ENCODE measurements at regions not wholly inside any gene's neighbourhood (a gene's known extent, or its start where the extent isn't known, plus 50 kb on each side); places are given as distances from the start of the nearest gene placed in this dataset.
"Not testable (repeated sequence)": the region's sequence is repeated elsewhere in the genome, so short reads cannot be mapped to it uniquely, and the experiment has no call there.

DNA sequence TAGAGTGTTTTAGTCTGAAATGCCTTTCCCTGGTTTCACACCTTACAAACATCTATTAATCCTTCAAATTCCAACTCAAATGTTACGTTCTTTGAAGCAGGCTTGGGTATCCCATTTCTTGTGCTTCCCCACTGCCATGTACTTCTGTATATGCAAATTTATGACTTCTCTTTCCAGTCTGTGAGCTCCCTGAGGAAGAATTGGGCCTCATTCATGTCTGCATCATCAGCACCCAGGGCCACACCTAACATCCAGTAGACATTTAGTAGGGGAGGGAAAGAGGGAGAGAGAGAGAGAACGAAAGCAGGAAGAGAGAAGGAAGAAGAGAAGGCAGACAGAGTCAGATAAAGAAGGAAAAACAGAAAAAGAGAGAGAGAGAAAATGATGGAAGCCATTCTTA, 53.3 kb upstream of the KY start:
- intact Hi-C loops (cut with DNase I) = no loop called here
- DNase-seq = no peak

DNA sequence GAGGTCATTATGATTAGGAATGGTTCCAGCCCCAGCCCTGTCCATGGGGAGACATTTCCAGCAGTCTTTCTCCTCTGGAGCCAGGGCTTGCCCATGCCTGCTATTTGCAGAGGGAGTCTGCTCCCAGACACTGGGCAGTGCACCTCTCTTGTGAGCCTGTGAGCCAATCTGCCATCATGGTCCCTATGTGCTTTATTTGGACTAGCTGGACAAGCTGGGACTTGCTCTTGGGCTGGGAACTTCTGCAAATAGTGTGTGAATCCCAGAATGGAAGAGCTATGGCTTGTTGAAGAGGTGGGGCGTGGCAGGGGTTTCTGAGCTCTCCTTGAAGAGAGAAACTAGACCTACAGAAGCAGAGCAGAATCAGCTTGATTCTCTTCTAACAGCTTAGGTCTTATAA, 53.7 kb upstream of the KY start:
- no peak for DNase-seq
- intact Hi-C loops (cut with DNase I) = no loop called here

DNA sequence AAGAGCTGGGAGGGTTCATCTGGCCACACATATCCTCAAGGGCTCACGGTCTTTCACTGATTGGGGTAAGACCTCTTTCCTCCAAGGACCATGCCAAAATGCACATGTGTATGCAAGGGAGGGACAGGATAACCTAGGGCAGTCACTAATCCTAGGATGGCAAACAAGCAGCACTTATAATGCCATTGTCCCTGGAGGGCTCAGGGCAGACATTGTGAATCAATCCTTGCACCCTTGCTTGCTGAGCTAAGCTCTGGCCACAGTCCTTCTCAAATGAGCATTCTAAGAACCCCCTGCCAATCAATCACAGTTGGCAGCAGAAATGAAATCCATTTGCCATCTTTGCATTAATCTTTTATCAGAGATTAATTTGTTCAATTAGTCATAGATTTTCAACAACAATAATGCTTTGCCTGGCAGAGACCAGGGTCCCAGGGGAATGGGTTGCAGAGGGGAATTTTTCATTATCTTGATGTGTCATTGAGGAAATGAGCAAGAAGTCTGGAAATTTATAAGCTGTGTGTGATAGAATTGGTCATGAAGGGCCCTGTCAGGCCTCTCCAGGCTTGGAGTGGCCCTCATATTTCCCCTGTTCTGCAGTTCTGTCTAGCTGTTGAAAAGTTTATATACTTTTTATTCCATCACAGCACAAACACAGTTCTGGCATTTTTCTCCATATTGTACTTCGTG, 57.2 kb upstream of the KY start:
- intact Hi-C loops (cut with DNase I) = no loop called here
- DNase-seq = no peak

DNA sequence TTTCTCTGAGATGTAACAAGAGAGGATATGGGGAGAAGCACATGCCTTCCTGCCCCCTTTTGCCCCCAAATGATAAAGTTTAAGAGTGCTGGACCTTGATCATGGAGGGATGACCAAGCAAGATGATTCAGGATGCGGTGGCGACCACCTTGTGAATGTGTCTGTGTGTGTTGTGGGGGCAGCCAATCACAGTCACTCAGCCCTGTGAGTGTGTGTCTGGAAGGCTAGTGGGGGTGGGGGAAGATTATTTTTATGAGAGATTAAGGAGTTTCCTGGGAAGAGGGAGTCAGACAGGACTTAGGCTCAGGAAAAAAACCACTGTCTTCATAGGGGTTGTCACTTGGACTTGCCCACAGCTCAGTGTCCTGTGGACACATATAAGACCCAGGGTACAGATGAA, 57.8 kb upstream of the KY start:
- no peak for DNase-seq
- intact Hi-C loops (cut with DNase I) = no loop called here

DNA sequence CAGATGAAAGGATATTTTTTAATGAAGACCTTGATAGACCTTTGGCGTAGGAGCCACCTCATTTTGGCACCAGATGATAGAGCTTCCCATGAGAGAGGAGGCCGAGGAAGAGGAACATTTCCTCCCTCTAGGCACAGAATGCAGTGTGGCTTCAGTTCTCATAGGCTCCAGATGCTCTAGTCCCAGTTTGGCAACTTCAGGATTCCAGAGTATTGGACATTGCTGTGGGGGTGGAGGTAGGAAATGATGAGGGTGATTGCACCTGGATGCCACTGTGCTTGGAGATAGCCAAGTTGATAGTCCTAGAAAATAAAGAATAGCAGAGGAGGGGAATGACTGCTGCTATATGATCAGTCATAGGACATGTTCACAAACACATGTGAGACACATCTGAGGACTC, 58.3 kb upstream of the KY start:
- no peak for DNase-seq
- intact Hi-C loops (cut with DNase I) = no loop called here

DNA sequence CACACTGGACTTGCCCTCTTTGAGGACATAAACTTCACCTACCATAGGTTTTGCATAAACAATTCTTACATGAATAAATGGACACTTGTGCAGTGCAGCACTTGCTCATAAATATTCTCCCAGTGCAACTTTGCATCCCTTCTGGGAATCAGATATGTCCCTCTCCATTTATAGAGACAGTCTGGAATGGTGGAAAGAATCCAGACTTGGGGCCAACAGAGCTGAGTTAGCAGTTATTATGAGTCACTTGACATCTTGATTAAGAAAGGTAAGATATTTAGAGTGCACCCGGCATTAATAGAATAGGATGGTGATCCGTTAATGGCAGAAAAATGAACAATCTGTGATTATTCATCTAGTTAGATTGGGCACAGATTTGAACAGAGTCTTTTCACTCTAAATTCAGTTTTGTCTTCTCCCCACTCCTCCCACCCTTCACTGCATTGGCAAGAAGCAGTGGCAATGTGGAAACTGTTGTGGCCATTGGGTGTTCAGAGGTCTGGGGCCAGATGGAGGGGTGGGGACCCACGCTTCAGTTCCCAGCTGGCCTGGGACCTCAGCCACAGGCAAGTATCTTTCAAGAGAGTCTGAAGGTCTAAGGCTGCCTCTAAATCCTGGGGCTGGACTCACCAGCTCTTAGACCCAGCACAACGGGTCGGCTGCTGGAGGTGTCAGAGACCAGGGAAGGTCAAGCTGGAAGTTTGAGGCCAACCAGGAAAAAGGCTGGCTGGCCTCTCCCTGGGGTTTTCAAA, 58.9 kb upstream of the KY start:
- intact Hi-C loops (cut with DNase I) = no loop called here
- peak in 2 of 42 donors; percentile 7 to 8 for DNase-seq

DNA sequence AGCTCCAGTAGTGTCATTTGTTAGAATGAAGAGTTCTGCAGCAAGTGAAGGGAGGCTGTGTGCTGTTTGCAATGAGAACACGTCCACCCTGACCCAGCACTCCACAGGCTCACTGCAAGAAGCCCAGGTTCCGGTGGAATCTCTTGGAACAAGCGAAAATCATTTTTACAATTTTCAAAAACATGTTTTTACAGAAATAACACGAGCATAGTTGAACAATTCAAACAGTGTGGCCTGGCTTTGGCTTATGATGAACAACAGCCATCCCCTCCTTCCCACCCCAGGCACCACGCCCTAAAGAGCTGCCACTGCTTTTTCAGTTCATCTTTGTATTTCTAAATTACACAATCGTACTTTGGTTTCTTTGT, 59.5 kb upstream of the KY start:
- intact Hi-C loops (cut with DNase I) = no loop called here
- no peak for DNase-seq

DNA sequence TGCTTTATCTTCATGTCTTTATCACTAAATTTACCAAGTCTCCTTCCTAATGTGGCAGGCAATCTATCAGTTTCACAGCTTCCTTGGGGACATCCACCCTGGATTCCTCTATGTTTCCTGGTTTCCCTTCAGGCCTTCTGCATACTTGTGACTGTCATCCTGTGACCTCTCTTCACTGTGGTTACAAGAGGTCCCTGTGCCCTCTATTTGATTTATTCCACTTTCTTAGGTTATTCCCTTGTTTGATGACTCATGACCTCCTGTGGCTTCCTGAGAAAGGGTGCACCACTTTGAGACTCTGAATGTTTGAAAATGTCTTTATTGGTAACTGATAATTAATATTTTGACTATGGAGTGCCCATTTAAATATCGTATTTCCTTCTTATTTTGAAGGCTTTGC, 60.5 kb upstream of the KY start:
- intact Hi-C loops (cut with DNase I) = no loop called here
- no peak for DNase-seq

DNA sequence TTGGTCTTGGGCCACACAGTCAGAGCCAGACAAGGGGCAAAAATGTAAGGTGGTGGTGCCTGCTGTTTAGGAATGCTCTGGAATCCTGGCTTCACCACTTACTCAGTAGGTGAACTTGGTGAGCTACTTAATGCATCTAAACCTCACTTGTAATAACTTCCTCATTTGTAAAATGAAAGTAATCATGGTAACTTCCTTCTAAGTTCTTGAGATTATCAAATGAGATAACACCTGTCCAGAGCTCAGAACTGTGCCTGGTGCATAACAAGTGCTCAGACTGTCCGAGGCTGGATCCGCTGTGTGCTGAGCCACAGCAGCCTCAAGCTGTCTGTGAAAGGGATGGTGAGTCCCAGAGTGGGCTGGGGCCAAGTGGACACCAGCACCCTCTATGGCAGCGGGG, 62.8 kb upstream of the KY start:
- DNase-seq = no peak
- intact Hi-C loops (cut with DNase I) = no loop called here

DNA sequence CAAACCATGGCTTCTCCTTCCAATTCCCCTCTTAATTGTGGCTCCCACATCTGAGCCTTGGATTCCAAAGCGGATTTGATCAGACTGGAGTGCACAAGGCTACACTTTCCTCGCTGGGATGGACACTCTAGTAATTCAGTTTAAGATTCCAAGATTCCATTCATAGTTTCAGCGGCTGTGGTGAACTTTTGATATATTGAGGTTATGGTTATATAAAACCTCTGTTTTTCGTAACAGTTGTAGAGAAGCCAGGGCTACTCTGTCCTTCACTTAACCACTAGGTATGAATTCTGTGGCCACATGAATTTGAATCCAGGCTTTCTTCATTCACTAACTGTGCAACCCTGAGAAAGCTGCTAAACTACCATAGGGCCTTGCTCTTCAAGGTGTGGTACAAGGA, 67.9 kb upstream of the KY start:
- no peak for DNase-seq
- intact Hi-C loops (cut with DNase I) = no loop called here

DNA sequence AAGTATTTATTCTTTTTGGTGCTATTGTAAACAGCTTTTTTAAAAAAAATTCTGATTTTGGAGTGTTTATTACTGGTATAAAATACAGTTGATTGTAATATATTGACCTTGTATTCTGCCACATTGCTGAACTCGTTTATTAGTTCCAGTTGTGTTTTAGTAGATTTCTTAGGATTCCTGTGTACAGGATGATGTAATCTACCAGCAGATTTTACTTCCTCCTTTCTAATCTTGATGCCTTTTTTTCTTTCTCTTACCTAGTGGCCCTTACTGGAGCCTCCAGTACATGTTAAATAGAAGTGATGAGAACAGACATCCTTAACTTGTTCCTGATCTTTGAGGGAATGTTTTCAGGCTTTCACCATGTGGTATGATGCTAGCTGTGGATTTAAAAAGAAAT, 70.4 kb upstream of the KY start:
- no peak for DNase-seq
- intact Hi-C loops (cut with DNase I) = no loop called here

DNA sequence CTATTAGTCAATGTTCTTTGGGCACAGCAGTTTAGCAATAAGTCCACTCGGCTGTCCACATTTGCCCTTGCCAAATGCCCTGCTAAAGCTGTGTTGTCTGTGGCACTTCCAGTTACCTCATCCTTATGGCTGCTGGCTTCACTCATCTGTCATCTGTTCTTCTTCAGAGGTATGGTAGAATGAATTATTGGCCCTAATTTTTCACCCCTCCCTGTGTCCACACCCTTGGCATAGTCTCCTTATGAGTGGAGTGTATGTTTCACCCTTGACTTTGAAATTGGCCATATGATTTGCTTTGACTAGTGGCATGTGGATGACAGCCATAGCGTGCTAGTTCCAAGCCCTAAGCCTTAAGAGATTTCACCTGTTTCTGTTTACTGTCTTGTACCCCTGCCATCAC, 72.1 kb upstream of the EPHB1 start:
- DNase-seq = no peak
- intact Hi-C loops (cut with DNase I) = no loop called here

DNA sequence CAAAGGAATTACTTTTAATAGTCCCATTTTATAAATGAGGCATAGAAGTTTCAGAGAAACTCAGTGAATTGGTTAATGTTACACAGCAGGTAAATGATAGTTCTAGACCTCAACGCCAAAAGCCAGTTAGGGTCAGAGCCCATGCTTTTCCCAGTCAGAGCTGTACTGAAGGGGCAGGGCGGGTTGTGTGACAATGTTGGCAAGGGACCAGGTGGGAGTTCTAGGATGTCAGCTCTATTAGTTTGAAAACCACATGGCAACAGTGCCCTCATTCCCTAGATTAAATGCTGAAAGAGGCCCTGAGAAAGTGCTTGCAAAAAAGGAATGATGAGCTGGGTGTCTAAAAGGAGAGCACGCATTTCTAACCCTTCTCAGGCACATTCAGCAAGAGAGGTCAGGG, 65.4 kb upstream of the EPHB1 start:
- no peak for DNase-seq
- intact Hi-C loops (cut with DNase I) = no loop called here

DNA sequence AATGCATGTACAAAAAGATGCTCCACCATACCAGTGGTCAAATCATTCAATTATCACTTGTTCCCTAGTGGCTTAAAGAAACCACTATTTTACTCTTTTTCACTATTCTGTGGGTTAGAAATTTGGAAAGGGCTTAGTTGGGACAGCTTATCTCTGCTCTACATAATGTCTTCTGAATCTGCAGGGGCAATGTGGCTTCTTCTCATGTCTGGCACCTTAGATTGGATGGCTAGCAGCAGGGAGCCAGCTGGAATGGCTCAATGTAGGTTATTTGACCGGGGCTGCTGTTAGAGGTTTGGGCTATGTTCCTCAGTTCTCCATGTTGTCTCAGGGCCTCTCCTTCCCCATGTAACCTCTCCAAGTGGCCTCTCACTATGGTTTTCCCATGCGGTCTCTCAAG, 57.5 kb upstream of the EPHB1 start:
- intact Hi-C loops (cut with DNase I) = no loop called here

DNA sequence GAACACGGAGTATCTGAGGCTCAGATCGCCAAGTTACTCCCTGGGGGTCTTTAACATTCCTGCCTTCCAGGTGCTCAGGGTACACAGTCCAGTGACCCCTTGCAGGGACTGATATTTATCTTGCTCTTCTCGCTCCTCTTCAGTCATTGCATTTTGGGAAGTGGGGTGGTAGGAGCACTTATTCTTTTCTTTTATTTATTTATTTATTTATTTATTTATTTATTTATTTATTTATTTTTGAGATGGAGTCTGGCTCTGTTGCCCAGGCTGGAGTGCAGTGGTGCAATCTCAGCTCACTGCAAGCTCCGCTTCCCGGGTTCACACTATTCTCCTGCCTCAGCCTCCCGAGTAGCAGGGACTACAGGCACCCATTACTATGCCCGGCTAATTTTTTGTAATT, 55.0 kb upstream of the EPHB1 start:
- DNase-seq; intact Hi-C loops (cut with DNase I): not testable (repeated sequence)

More for the DNA sequence above, 57.5 kb upstream of the EPHB1 start:
- no peak for DNase-seq

DNA sequence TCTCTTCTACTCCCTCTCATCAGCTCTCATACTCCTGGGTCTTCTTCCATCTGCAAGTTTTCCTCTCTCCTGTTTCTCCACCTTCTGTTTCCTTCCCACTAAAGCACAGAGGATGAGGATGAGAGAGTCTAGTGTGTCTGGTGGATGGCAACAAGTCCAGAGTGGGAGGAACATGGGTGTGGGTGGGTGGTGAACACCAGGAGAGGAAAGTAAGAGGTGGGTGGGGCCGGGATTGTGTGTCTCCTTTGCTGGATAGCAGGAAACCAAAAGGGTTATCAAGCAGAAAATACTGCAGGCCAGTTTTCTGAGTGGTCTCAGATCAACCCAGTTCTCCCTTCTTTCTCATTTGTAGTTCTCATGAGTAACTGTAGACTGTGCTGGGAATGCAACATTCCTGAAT, 52.9 kb upstream of the EPHB1 start:
- intact Hi-C loops (cut with DNase I) = no loop called here
- no peak for DNase-seq

DNA sequence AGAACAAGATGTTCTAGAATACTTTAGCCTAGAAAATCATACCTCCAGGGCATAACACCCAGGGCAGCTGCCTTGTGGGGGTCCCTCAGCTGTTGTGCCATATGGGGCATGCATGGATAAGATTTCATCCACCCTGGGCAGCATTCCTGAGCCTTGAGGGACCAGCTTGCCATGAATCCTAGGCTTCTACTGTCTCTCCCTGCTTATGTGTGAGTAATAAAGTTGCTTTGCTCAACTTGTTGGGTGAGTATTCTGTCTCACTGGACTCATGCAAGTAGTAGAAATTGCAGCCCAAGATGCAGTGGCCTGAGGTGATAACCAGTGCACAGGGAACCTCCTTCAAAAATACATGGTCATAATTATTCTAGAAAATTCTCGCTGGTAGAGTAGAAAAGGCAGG, 52.1 kb upstream of the EPHB1 start:
- intact Hi-C loops (cut with DNase I) = no loop called here
- no peak for DNase-seq
